ENCODE measurements at regions not wholly inside any gene's neighbourhood (a gene's known extent, or its start where the extent isn't known, plus 50 kb on each side); places are given as distances from the start of the nearest gene placed in this dataset.

DNA sequence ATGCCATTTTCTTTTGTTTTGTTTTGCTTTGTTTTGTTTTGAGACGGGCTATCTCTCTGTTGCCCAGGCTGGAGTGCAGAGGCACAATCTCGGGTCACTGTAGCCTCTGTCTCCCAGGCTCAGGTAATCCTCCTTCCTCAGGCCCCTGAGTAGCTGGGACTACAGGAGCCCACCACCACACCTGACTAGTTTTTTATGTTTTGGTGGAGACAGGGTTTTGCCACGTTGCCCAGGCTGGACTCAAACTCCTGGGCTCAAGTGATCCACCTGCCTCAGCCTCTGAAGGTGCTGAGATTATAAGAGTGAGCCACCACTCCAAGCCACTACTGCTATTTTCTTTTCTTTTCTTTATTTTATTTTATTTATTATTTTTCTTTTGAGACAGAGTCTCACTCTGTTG lies 54.0 kb upstream of the S1PR3 start:
- Histone ChIP-seq H3K27ac (peak overlapping the region in 2 of 8 donors; percentile 15 to 52), H3K4me3 (no peak overlapping the region), H3K27me3 (replicated peaks in 1 of 7) (peaks cover 0 to 22% (median 0%) of the 10 kb centered on the region in 7 donors), H3K9me3 (no peaks in the 10 kb centered on the region), H3K36me3 (no peaks in the 10 kb centered on the region), H3K4me1 (peaks cover 0 to 5% (median 0%) of the 10 kb centered on the region in 6 donors)
- no peak for DNase-seq
- intact Hi-C loops (cut with DNase I; ENCODE audit: low total_unique reads), result no loop called here
- TF ChIP-seq, protein P1, sequence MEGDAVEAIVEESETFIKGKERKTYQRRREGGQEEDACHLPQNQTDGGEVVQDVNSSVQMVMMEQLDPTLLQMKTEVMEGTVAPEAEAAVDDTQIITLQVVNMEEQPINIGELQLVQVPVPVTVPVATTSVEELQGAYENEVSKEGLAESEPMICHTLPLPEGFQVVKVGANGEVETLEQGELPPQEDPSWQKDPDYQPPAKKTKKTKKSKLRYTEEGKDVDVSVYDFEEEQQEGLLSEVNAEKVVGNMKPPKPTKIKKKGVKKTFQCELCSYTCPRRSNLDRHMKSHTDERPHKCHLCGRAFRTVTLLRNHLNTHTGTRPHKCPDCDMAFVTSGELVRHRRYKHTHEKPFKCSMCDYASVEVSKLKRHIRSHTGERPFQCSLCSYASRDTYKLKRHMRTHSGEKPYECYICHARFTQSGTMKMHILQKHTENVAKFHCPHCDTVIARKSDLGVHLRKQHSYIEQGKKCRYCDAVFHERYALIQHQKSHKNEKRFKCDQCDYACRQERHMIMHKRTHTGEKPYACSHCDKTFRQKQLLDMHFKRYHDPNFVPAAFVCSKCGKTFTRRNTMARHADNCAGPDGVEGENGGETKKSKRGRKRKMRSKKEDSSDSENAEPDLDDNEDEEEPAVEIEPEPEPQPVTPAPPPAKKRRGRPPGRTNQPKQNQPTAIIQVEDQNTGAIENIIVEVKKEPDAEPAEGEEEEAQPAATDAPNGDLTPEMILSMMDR (IDR thresholded peaks at IDR 0.05 in 8 of 11, conservative IDR thresholded peaks at IDR 0.05 in 3 of 11), result no peak
- no peak for TF ChIP-seq POLR2AphosphoS5 (IDR thresholded peaks at IDR 0.05)
- 71 to 92% (median 76%) methylated on average over 3 of the region's 3 CpGs for WGBS, 5 donors

DNA sequence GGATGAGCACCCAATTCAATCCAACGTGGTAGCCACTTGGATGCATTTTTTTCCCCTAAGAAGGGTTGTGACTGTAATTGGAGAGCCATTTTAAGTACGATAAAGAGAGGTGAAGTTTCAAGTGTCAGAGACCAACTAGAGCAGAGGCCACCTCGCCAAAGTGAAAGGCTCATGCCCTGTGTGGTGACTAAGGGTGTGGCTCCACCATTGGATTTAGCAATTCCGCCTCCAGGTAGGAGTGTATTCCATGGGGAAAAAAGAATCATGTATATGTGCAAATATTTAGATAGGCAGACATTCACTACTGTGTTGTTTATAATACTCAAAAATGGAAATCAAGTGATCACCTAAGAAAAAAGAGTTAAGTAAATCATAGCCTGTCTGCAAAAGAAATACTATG lies 53.1 kb upstream of the S1PR3 start:
- 77 to 88% (median 80%) methylated on average over 4 of the region's 4 CpGs for WGBS, 5 donors
- intact Hi-C loops (cut with DNase I; ENCODE audit: low total_unique reads), result no loop called here
- Histone ChIP-seq H3K36me3 (no peaks in the 10 kb centered on the region), H3K9me3 (no peaks in the 10 kb centered on the region), H3K4me3 (no peak overlapping the region), H3K27me3 (replicated peaks in 1 of 7) (peaks cover 0 to 13% (median 0%) of the 10 kb centered on the region in 7 donors), H3K4me1 (peaks cover 0 to 5% (median 0%) of the 10 kb centered on the region in 6 donors), H3K27ac (no peak overlapping the region)
- TF ChIP-seq POLR2AphosphoS5 (IDR thresholded peaks at IDR 0.05) (no peak), POLR2A (IDR thresholded peaks at IDR 0.05) (no peak)
- TF ChIP-seq, protein P1 (IDR thresholded peaks at IDR 0.05 in 8 of 11, conservative IDR thresholded peaks at IDR 0.05 in 3 of 11), result no peak
- no peak for DNase-seq

Small RNAs in the stretch of these regions (microRNA-seq; reads per million reads assigned to microRNA genes)
- gene MIR4289, result 0 reads per million in 3 donors

Small RNAs in the stretch of these regions (small RNA-seq; reads per million reads assigned to genes)
- 0 reads per million in 4 donors for gene MIR4289

All from spleen (tissue), 11 donors.